ENCODE measurements at regions not wholly inside any gene's neighbourhood (a gene's known extent, or its start where the extent isn't known, plus 50 kb on each side); places are given as distances from the start of the nearest gene placed in this dataset.

DNA sequence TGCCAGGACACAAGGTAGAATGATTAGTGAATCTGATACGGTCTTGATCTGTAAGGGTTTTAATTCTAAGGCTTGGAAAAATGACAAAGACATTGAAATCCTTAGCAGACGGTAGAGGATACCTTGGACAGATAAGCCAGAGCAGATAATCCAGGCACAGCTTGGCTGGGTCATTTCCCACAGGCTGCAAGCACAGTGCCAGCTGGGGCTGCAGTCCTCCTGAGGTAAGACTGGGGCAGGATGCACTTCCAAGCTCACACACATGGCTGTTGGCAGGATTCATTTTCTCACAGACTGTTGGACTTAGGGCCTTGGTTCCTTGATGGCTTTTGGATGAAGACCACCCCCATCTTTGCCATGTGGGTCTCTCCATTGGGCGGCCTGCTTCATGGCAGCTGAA lies 63.2 kb upstream of the BMPER start:
- WGBS (ENCODE audit: insufficient coverage) = 96% methylated on average over 2 of the region's 3 CpGs
- no peaks in the 10 kb centered on the region for H4K20me1 ChIP-seq (ENCODE audit: insufficient read depth, low read length)
- no peak overlapping the region for H3K4me2 ChIP-seq (replicated peaks; ENCODE audit: extremely low read depth, low read length, poor library complexity, severe bottlenecking)
- intact Hi-C loops (cut with micrococcal nuclease) = no loop called here
- Mint-ChIP-seq H3K36me3 (no peaks in the 10 kb centered on the region), H3K4me1 (no peaks in the 10 kb centered on the region), H3K9me3 (peaks cover 3 to 10% (median 7%) of the 10 kb centered on the region in 7 donors), H3K27ac (no peak overlapping the region), H3K27me3 (ENCODE audit: low read depth in 3 of 3) (no peaks in the 10 kb centered on the region), H3K4me3 (no peak overlapping the region)
- DNase-seq = no peak
- H2AFZ ChIP-seq (ENCODE audit: insufficient read depth, low read depth, low read length, poor library complexity, severe bottlenecking) = no peak overlapping the region
- no peak overlapping the region for H3K4me3 ChIP-seq (replicated peaks in 1 of 3; ENCODE audit: low read depth in 2 of 3, low read length in 3 of 3)
- H3K27ac ChIP-seq (ENCODE audit: low read depth in 1 of 2, low read length in 2 of 2) = no peak overlapping the region
- TF ChIP-seq, protein P1, sequence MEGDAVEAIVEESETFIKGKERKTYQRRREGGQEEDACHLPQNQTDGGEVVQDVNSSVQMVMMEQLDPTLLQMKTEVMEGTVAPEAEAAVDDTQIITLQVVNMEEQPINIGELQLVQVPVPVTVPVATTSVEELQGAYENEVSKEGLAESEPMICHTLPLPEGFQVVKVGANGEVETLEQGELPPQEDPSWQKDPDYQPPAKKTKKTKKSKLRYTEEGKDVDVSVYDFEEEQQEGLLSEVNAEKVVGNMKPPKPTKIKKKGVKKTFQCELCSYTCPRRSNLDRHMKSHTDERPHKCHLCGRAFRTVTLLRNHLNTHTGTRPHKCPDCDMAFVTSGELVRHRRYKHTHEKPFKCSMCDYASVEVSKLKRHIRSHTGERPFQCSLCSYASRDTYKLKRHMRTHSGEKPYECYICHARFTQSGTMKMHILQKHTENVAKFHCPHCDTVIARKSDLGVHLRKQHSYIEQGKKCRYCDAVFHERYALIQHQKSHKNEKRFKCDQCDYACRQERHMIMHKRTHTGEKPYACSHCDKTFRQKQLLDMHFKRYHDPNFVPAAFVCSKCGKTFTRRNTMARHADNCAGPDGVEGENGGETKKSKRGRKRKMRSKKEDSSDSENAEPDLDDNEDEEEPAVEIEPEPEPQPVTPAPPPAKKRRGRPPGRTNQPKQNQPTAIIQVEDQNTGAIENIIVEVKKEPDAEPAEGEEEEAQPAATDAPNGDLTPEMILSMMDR (IDR thresholded peaks at IDR 0.05) = no peak
- no peaks in the 10 kb centered on the region for H3K4me1 ChIP-seq (ENCODE audit: control insufficient read depth in 1 of 2, insufficient read depth in 2 of 2, low read length in 2 of 2)
- no peaks in the 10 kb centered on the region for H3K27me3 ChIP-seq (ENCODE audit: control insufficient read depth in 2 of 2, insufficient read depth in 2 of 2, low read length in 2 of 2)
- peaks cover 6% of the 10 kb centered on the region in 2 donors for H3K9me3 ChIP-seq (replicated peaks in 1 of 2; ENCODE audit: control insufficient read depth in 1 of 2, insufficient read depth in 1 of 2, low read length in 2 of 2)
- H3K9ac ChIP-seq (ENCODE audit: insufficient read depth, low read length, poor library complexity, severe bottlenecking) = no peak overlapping the region
- H3K36me3 ChIP-seq (replicated peaks in 1 of 2; ENCODE audit: control insufficient read depth in 1 of 2, insufficient read depth in 2 of 2, low read length in 2 of 2) = no peaks in the 10 kb centered on the region
- no peaks in the 10 kb centered on the region for H3K79me2 ChIP-seq (ENCODE audit: insufficient read depth, low read length)

GRCh38 chr7:33845991-33846509 lies 59.3 kb upstream of the BMPER start:
- intact Hi-C loops (cut with micrococcal nuclease) = no loop called here
- Histone ChIP-seq H3K79me2 (ENCODE audit: insufficient read depth, low read length) (no peaks in the 10 kb centered on the region), H3K27ac (ENCODE audit: low read depth in 1 of 2, low read length in 2 of 2) (no peak overlapping the region), H3K4me3 (replicated peaks in 1 of 3; ENCODE audit: low read depth in 2 of 3, low read length in 3 of 3) (no peak overlapping the region), H3K36me3 (replicated peaks in 1 of 2; ENCODE audit: control insufficient read depth in 1 of 2, insufficient read depth in 2 of 2, low read length in 2 of 2) (no peaks in the 10 kb centered on the region), H3K9ac (ENCODE audit: insufficient read depth, low read length, poor library complexity, severe bottlenecking) (no peak overlapping the region), H2AFZ (ENCODE audit: insufficient read depth, low read depth, low read length, poor library complexity, severe bottlenecking) (no peak overlapping the region), H3K4me2 (replicated peaks; ENCODE audit: extremely low read depth, low read length, poor library complexity, severe bottlenecking) (no peak overlapping the region), H3K27me3 (ENCODE audit: control insufficient read depth in 2 of 2, insufficient read depth in 2 of 2, low read length in 2 of 2) (no peaks in the 10 kb centered on the region), H4K20me1 (ENCODE audit: insufficient read depth, low read length) (no peaks in the 10 kb centered on the region), H3K9me3 (replicated peaks in 1 of 2; ENCODE audit: control insufficient read depth in 1 of 2, insufficient read depth in 1 of 2, low read length in 2 of 2) (no peaks in the 10 kb centered on the region), H3K4me1 (ENCODE audit: control insufficient read depth in 1 of 2, insufficient read depth in 2 of 2, low read length in 2 of 2) (no peaks in the 10 kb centered on the region)
- no peak overlapping the region for H3K27ac Mint-ChIP-seq
- H3K4me1 Mint-ChIP-seq = no peaks in the 10 kb centered on the region
- H3K4me3 Mint-ChIP-seq = no peak overlapping the region
- no peaks in the 10 kb centered on the region for H3K36me3 Mint-ChIP-seq
- no peak for DNase-seq
- 92% methylated on average over 10 of the region's 11 CpGs for WGBS (ENCODE audit: insufficient coverage)
- peaks cover 2 to 8% (median 5%) of the 10 kb centered on the region in 7 donors for H3K9me3 Mint-ChIP-seq
- H3K27me3 Mint-ChIP-seq (ENCODE audit: low read depth in 3 of 3) = no peaks in the 10 kb centered on the region
- TF ChIP-seq, protein P1 (IDR thresholded peaks at IDR 0.05) = no peak
